GM18511 (cell line): ENCODE measurements at regions not wholly inside any gene's neighbourhood (a gene's known extent, or its start where the extent isn't known, plus 50 kb on each side); places are given as distances from the start of the nearest gene placed in this dataset.
"Not testable (repeated sequence)": the region's sequence is repeated elsewhere in the genome, so short reads cannot be mapped to it uniquely, and the experiment has no call there.

Experiments used
- ATAC-seq: cut with Tn5 transposase; IDR thresholded peaks from one replicate; pipeline ENCODE4 v1.9.1; 2021; ENCODE audit warnings: mild to moderate bottlenecking, moderate library complexity; ENCODE audit not compliant: unreplicated experiment

DNA sequence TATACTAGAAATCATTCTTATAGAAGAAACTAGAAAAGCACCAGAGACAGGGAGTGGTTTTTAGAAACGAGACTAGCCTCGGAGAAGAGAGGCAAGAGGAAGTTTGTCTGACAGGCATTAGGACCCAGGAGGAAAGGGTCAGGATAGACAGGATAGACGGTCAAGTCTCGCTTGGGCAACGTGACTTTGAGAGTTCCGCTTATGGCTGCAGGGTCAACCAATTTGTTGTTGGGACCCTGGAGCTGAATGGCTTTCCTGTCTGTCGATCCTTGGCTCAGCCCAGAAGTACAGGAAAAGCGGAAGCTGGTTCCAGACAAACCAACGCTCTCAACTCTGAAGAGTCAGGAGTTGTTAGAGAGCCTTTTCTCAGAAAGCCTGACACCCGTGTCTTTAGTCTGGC, 191.2 kb downstream of the FZD1 start:
- ATAC-seq, result no peak

DNA sequence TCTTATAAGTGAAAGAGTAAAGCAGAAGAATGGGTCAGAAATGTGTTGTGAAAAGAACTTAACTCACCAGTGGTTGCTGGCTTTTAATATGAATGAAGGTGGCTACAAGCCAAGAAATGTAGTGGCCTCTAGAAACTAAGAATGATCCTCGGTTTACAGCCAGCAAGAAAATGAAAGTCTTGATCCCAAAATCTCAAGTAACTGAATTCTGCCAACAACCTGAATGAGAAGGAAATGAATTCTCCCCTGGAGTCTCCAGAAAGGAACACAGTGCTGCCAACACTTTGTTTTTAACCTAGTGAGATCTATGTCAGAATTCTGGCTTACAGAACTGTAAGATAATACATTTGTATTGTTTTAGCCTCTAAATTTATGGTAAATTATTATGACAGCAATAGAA, 193.0 kb downstream of the FZD1 start:
- ATAC-seq, result no peak

DNA sequence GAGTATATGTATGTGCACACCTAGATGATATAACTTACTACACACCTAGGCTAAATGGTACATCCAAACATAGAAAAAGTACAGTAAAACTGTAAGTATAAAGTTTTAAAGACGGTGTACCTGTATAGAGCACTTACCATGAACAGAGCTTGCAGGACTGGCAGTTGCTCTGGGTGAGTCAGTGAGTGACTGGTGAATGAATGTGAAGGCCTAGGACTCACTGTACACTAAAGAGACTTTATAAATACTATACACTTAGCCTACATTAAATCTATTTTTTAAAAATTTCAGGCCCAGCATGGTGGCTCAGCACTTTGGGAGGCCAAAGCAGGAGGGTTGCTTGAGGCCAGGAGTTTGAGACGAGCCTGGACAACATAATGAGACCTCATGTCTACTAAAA, 195.3 kb downstream of the FZD1 start:
- no peak for ATAC-seq

DNA sequence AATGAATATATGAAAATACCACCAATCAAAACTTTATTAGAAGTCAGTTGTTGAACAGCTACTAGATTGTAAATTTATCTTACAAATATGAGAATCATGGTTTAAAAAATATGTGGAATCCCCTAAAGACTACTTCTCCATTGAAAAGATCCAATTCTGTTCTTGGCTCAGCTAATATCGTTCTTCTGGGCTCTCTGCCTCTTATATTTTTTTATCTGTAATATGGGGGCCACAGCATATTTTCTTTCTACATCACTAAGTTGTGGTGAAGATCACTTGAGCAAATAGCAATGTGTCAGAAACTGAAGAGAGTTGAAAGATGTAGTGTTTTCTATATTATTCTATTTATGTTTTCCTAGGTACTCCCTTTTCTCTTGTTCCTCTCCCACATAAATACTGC, 198.1 kb downstream of the FZD1 start:
- ATAC-seq, result no peak

DNA sequence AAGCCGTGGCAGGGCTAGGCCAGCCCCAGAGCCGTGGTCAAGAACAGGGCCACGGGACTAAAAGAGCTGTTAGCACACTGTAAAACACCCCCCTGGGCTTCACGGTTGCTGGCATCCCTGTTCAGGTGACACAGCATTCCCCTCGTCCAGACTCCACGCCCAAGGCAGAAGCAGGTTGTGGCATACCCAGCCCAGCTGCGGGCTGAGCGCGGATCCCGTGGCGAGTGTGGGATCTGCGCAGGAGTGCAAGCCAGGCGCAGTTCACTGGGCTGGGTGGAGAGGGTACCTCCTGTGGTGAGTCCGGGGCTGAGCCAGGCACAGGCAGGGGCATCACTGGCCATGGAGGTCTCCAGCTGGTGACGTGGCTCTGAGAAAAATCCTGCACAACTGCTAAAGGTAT, 199.1 kb downstream of the FZD1 start:
- no peak for ATAC-seq

DNA sequence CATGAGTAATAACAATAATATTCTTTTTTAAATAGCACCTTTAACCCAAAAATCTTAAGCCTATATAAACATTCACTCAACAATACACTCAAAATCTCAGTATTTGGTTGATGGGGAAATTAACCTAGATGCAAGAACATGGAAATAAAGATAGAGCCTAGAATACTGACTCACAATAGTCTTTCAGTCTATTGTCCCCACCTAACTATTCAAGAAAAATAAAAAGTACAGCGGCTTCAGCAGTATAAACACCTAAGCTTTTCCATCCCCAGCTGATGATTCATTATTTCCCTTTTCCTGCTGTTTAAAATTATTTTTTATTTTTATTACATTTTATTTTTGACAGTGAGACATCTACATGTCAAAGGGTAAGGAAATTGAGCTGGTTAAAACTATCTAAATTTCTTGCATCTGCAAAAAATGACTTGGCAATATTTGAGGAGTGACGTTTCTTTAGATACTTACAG, 201.4 kb downstream of the FZD1 start:
- no peak for ATAC-seq

DNA sequence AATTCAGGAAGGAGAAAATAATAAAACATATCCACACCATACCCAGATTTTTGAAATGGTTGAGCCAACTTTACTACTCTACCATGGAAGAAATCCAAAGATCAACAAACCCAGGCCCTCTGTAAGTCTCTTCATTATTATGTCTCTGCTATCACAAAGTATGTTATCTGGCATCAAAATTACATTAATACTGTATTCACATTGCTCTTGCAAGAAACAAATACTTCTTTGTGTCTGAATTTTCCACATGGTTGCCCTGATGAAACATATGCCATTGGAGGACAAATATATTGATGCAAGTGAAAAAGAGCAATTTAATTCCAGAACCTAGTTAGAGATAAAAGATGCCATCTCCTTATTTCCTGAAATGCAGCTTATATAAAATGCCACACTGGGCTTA, 204.0 kb downstream of the FZD1 start:
- ATAC-seq, result no peak

DNA sequence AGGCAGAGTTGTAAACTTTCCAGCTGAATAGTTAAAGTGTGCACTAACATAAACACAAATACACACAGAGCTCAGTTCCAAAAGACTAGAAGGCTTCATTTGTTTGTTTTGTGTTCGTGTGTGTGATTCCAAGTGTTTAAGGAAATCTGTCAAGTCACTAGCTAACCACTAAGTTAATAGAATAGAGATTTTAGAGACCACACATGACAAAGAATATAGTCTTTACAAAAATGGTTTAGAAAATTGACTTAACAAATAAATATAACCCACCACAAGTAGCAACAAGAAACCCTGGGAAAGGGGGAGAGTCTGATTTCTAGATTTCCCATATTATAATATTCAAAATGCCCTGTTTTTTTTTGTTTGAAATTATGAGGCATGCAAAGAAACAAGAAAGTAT, 209.4 kb downstream of the FZD1 start:
- ATAC-seq, result no peak

DNA sequence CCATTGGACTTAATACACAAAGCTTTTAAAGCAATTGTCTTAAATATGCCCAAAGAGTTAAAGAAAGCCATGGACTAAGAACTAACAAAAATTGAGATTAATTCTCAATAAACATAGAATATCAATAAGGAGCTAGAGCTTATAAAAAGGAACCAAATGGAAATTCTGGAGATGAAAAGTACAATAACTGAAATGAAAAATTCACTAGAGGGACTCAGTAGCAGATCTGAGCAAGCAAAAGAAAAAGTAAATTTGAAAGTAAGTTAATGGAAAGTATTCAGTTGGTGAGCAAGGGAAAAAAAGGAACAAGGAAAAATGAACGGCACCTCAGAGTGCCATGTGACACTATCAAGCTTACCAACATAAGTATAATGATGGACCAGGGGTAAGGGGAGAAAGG, 209.8 kb downstream of the FZD1 start:
- no peak for ATAC-seq

DNA sequence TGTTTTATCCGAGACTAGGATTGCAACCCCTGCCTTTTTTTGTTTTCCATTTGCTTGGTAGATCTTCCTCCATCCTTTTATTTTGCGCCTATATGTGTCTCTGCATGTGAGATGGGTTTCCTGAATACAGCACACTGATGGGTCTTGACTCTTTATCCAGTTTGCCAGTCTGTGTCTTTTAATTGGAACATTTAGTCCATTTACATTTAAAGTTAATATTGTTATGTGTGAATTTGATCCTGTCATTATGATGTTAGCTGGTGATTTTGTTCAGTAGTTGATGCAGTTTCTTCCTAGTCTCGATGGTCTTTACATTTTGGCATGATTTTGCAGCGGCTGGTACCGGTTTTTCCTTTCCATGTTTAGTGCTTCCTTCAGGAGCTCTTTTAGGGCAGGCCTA, 216.2 kb downstream of the FZD1 start:
- ATAC-seq, result not testable (repeated sequence)

DNA sequence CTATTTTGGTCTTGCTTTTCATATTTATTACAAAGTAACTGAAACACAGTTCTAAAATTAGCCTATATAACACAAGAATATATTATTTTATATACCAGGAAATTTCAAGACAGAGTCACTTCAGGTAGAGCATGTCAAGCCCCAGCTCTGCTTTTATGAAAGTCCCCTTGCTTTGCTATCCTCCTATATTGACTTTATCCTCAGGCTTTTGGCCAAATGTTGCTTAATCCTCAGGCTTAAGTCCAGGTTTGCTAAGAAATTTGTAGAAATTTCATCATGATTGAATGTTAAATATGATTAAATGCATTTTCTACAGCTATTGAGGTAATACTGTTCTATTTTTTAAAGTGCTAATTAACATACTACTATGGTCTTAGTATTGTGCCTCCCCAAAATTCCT, 227.6 kb downstream of the FZD1 start:
- no peak for ATAC-seq

DNA sequence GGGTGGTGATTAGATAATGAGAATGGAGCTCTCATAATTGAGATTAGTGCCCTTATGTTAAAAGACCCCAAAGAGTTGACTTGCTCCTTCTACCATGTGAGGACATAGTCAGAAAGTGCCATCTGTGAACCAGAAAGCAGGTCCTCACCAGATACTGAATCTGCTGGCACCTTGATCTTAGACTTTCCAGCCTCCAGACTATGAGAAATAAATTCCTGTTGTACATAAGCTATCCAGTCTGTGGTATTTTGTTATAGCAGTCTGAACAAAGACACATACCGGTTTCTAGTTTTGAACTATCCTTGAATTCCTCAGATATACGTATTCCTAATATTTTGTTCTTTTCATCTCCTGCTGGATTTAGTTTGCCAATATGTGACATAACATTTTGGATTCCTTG, 228.1 kb downstream of the FZD1 start:
- no peak for ATAC-seq

DNA sequence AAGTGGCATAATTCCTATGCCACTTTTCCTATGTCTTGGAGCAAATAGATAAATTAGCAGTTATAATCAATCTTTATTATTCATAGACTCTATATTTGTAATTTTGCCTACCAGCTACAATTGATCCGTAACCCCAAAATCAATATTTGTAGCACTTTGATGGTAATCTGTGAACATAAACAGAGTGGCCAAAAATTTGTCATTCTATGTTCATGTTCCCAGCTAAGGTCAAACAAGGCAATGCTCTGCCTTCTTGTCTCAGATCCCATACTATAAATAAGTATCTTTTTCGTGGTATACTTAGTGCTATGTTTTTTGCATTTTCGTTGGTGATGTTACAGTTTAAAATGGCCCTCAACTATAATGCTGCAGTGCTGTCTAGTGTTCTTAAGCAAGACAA, 228.5 kb downstream of the FZD1 start:
- no peak for ATAC-seq

DNA sequence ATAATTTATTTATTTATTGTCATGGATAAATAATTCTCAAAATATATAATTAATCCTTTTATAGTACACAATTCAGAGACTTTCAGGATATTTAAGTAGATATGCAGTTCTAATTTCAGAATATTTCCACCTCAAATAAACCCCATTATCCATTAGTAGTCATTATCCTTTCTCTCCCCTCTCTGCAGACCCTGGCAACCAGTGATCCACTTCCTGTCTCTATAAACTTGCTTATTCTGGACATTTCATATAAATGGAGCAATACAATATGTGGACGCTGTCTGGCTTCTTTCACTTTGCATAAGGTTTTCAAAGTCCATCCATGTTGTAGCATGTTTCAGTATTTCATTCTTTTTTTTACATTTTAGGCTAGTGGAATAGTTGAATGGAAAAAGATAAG, 230.2 kb downstream of the FZD1 start:
- no peak for ATAC-seq

DNA sequence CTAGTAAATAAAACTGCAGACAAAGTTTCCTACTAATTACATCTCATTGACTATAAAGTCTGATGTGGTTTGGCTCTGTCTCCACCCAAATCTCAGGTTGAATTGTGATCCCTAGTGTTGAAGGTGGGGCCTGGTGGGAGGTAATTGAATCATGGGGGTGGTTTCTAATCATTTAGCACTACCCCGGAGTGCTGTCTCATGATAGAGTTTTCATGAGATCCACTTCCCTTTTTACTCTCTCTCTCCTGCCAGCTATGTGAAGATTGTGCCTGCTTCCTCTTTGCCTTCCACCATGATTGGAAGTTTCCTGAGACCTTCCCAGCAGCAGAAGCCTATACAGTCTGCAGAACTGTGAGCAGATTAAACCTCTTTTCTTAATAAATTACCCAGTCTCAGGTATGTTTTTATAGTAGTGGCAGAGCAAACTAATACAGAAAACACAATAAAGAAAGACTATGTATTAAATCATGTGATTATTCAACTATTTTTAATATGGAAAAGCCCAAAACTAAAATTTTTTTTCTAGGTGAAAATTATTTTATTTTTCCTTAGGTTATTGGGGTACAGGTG, 232.1 kb downstream of the FZD1 start:
- ATAC-seq, result no peak

DNA sequence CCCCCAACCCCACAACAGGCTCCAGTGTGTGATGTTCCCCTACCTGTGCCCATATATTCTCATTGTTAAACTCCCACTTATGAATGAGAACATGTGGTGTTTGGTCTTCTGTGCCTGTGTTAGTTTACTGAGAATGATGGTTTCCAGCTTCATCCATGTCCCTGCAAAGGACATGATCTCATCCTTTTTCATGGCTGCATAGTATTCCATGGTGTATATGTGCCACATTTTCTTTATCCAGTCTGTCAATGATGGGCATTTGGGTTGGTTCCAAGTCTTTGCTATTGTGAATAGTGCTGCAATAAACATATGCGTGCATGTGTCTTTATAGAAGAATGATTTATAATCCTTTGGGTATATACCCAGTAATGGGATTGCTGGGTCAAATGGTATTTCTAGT, 233.0 kb downstream of the FZD1 start:
- not testable (repeated sequence) for ATAC-seq

DNA sequence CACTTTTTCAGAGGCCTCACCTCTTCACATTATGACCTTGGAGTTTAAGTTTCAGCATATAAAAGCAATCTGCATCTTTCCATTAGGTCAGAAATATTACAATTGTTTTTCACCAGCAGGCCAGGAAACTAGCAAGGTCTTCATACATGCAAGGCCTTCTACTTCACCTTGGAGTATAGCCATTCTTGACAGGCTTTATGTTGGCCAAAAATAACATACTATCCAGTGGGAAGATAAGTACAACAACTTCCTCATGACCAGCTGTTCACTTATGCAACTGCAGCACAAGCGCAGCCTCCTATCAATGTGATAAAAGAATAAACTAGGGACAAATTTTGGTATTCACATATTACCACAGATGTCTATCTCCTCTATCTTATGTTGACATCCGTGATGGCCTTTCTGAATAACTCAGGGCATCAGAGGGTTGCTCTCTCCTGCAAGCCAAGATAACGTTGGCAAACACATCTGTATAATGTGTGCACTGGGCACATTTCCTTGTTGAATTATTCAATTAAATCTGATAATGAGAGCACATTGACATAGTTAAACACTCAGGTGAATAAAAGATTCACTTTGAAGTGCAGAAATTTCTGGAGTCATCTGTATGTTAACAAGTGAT, 239.8 kb downstream of the FZD1 start:
- ATAC-seq, result no peak

DNA sequence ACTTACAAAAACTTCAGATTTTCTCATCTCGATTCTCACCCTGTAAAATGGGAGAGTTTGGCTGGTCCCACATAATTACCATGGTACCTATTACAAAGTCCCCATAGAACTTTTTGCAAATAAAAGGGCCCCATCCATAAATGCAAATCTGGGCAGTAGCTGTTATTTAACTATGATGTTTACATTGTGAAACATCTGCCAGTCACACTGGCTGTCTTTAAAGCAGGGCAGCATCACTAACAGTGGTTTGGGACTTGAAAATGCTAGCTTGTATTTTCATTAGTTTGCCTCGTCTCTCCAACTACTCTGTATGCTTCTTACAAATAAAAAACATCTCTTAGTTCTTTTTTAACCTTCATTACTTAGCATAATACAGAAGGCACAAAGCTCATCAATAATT, 240.7 kb downstream of the FZD1 start:
- no peak for ATAC-seq

DNA sequence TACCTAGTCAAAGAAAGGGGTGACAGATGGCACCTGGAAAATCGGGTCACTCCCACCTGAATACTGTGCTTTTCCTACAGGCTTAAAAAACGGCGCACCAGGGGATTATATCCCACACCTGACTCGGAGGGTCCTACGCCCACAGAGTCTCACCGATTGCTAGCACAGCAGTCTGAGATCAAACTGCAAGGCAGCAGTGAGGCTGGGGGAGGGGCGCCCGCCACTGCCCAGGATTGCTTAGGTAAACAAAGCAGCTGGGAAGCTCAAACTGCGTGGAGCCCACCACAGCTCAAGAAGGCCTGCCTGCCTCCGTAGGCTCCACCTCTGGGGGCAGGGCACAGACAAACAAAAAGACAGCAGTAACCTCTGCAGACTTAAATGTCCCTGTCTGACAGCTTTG, 242.7 kb downstream of the FZD1 start:
- not testable (repeated sequence) for ATAC-seq

DNA sequence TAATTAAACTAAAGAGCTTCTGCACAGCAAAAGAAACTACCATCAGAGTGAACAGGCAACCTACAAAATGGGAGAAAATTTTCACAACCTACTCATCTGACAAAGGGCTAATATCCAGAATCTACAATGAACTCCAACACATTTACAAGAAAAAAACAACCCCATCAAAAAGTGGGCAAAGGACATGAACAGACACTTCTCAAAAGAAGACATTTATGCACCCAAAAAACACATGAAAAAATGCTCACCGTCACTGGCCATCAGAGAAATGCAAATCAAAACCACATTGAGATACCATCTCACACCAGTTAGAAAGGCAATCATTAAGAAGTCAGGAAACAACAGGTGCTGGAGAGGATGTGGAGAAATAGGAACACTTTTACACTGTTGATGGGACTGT, 247.6 kb downstream of the FZD1 start:
- not testable (repeated sequence) for ATAC-seq

DNA sequence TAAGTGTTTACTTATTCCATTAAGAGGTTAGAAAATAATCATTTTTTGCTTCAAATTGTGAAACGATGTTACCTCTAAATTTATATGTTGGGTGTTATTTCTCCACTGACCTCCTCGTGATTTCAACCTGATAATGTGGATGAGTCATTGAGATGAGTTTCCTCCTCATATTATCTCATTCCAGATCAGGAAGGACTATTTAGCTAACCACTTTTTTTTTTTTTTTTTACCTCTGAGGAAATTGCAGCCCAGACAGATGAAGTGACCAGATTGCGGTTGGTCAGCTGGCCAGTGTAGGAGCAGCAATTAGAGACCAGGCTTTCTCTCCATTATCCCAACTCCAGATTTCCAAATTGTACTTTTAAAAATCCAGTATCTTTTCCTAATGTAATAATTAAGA, 248.7 kb downstream of the FZD1 start:
- ATAC-seq, result no peak

DNA sequence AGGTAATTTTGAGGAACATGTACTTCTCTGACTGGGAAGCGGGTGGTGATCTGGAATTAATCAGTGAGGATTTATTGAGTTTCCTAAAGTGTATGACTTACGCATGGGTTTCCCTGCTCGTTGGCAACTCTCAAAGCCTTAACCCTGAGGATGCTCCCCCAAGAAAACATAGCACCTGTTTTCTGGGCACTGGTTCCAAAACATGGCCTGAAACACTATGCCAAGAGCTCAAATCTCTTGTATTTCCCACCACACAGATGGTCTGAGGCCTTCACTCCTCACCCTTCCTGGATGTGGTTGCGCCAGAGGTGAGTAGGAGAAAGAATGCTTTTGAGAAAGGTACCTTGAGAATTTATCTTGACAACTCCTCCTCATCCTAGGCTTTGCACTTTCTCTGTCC, 250.4 kb downstream of the FZD1 start:
- ATAC-seq, result no peak

DNA sequence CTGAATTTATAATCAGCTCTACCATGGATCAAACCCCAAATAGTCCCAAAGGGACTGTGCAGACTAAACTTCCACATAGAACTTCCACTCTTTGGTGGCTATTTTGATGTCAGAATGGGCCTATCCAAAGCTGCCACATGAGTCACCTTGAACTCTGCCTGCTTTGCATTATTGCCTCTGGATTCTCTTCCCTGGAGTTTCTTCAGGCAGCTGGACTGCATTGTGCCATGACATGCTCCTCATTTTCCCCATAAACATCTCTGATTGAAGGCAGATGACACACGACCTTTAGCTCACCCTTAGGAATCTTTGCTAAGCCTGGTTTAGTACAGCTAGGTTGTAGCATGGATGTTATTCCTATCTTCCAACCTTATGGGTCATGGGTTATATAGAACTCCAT, 251.7 kb downstream of the FZD1 start:
- ATAC-seq, result no peak
